ENCODE measurements at regions not wholly inside any gene's neighbourhood (a gene's known extent, or its start where the extent isn't known, plus 50 kb on each side); places are given as distances from the start of the nearest gene placed in this dataset.

DNA sequence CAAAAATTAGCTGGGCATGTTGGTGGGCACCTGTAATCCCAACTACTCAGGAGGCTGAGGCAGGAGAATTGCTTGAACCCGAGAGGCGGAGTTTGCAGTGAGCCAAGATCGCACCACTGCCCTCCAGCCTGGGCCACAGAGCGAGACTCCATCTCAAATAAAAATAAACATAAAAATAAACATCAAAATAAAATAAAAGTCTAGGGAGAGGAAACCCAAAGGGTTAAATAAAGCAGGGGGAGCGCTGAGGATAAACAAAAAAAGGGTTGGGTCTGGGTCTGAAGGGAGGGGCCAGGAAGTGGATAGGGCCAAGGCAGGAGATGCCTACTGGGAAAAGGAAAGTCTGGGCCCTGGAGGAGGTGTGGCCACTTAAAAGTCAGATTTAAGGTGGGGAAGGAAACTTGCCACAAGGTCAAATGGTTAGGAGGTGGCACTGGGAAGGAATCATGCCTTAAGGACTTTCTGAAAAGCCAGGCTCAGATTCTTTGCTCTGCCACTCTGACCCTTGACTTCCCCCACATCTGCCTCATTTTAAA, 150.0 kb downstream of the ADSS2 start:
- H3K36me3 ChIP-seq: no peaks in the 10 kb centered on the region
- TF ChIP-seq EP300 (IDR thresholded peaks at IDR 0.05): no peak
- TF ChIP-seq POLR2AphosphoS5 (IDR thresholded peaks at IDR 0.05): no peak
- no peak for TF ChIP-seq POLR2A (IDR thresholded peaks at IDR 0.05)
- TF ChIP-seq, protein P1, sequence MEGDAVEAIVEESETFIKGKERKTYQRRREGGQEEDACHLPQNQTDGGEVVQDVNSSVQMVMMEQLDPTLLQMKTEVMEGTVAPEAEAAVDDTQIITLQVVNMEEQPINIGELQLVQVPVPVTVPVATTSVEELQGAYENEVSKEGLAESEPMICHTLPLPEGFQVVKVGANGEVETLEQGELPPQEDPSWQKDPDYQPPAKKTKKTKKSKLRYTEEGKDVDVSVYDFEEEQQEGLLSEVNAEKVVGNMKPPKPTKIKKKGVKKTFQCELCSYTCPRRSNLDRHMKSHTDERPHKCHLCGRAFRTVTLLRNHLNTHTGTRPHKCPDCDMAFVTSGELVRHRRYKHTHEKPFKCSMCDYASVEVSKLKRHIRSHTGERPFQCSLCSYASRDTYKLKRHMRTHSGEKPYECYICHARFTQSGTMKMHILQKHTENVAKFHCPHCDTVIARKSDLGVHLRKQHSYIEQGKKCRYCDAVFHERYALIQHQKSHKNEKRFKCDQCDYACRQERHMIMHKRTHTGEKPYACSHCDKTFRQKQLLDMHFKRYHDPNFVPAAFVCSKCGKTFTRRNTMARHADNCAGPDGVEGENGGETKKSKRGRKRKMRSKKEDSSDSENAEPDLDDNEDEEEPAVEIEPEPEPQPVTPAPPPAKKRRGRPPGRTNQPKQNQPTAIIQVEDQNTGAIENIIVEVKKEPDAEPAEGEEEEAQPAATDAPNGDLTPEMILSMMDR (IDR thresholded peaks at IDR 0.05): no peak
- H3K27ac ChIP-seq: no peak overlapping the region
- WGBS, 2 donors (ENCODE audit: low coverage in 1 of 2): 60 to 94% methylated on average over 1 to 3 of the region's 5 CpGs
- no peaks in the 10 kb centered on the region for H3K27me3 ChIP-seq
- H3K4me3 ChIP-seq: no peak overlapping the region
- ATAC-seq: no peak
- peaks cover 0 to 28% (median 0%) of the 10 kb centered on the region in 3 donors for H3K4me1 ChIP-seq
- H3K9me3 ChIP-seq: no peaks in the 10 kb centered on the region

DNA sequence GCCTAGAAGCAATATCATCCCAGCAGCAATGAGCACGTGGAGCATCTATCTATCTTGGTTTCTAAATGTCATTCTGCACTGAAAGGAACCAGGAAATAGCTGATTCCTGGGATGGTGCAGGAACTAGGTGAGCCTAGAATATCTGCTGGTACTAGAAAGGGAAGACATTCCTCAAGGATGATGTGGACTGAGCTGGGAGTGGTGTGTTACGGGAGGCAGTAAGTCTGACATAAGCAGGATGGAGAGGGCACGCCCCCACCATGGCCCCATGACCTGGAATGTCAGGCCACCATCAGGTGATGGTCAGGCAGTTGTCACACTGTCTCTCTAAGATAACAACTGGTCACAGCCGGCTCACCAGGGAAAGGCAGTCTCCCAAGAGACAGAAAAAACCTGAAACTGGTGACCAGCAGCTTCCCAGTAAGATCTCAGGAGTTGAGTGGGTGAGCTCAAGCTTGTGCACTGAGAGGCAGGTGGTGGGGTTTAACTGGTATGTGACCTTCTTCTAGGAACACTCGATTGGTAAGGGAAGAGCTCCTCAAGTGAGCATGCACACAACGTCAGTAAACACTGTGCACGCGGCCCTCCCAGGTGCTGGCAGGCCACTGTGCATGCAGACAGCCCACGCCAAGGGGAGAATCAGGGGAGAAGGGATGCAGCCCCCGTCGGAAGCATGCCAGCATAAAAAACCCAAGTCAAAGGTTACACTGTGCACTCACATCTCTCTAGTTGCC, 148.7 kb downstream of the ADSS2 start:
- Histone ChIP-seq H3K4me1 (peaks cover 0 to 28% (median 0%) of the 10 kb centered on the region in 3 donors), H3K27me3 (no peaks in the 10 kb centered on the region), H3K4me3 (no peak overlapping the region), H3K36me3 (no peaks in the 10 kb centered on the region), H3K9me3 (no peaks in the 10 kb centered on the region), H3K27ac (no peak overlapping the region)
- TF ChIP-seq, protein P1 (IDR thresholded peaks at IDR 0.05): no peak
- TF ChIP-seq POLR2AphosphoS5 (IDR thresholded peaks at IDR 0.05): no peak
- TF ChIP-seq POLR2A (IDR thresholded peaks at IDR 0.05): no peak
- no peak for TF ChIP-seq EP300 (IDR thresholded peaks at IDR 0.05)
- 20 to 45% methylated on average over 1 to 11 of the region's 11 CpGs for WGBS, 2 donors (ENCODE audit: low coverage in 1 of 2)
- ATAC-seq: no peak

DNA sequence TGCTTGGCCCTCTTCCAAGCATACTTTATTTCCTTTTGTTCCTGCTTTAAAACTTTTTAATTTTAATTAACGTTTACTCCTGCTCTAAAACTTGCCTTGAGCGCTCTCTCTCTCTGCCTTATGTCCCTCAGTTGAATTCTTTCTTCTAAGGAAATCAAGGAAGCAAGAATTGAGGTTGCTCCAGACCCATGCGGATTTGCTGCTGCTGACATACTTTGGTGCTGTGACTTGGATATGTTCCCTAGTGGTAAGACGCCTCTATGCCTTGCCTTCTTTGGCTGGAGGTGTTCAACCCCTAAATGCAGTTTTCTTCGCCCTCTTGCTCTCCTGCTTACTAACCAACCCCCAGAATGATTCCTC, 148.1 kb downstream of the ADSS2 start:
- H3K4me1 ChIP-seq: peaks cover 0 to 28% (median 0%) of the 10 kb centered on the region in 3 donors
- H3K9me3 ChIP-seq: no peaks in the 10 kb centered on the region
- H3K4me3 ChIP-seq: no peak overlapping the region
- no peak for TF ChIP-seq POLR2A (IDR thresholded peaks at IDR 0.05)
- no peak for TF ChIP-seq EP300 (IDR thresholded peaks at IDR 0.05)
- TF ChIP-seq POLR2AphosphoS5 (IDR thresholded peaks at IDR 0.05): no peak
- TF ChIP-seq, protein P1 (IDR thresholded peaks at IDR 0.05): no peak
- no peaks in the 10 kb centered on the region for H3K27me3 ChIP-seq
- 63 to 68% methylated on average over 4 to 5 of the region's 5 CpGs for WGBS, 2 donors (ENCODE audit: low coverage in 1 of 2)
- H3K36me3 ChIP-seq: no peaks in the 10 kb centered on the region
- ATAC-seq: no peak
- H3K27ac ChIP-seq: no peak overlapping the region

DNA sequence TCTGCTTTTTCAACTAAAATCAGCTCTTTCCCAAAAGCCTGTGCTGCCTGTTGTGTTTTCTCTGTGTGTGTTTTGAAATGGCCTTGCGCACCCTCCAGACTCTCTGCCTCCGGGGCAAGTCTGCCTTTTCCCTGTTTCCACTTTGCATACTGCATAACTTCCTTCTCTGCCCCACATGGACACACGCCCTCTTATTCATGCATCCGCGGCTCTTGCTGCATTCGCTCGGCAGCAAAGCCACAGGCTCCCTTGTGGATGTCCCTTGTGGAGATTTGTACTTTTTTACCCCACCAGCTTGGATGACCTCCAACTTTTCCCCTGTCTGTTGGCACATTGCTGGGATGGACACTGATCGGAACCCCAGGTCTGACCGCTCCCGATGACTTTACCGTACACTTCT, 147.6 kb downstream of the ADSS2 start:
- 96% methylated on average over 5 to 7 of the region's 11 CpGs for WGBS, 2 donors (ENCODE audit: low coverage in 1 of 2)
- TF ChIP-seq, protein P1 (IDR thresholded peaks at IDR 0.05): no peak
- no peak for TF ChIP-seq EP300 (IDR thresholded peaks at IDR 0.05)
- no peak for TF ChIP-seq POLR2AphosphoS5 (IDR thresholded peaks at IDR 0.05)
- TF ChIP-seq POLR2A (IDR thresholded peaks at IDR 0.05): no peak
- no peaks in the 10 kb centered on the region for H3K27me3 ChIP-seq
- no peaks in the 10 kb centered on the region for H3K36me3 ChIP-seq
- no peaks in the 10 kb centered on the region for H3K9me3 ChIP-seq
- H3K4me1 ChIP-seq: peaks cover 0 to 24% (median 0%) of the 10 kb centered on the region in 3 donors
- H3K27ac ChIP-seq: no peak overlapping the region
- ATAC-seq: no peak
- H3K4me3 ChIP-seq: no peak overlapping the region

DNA sequence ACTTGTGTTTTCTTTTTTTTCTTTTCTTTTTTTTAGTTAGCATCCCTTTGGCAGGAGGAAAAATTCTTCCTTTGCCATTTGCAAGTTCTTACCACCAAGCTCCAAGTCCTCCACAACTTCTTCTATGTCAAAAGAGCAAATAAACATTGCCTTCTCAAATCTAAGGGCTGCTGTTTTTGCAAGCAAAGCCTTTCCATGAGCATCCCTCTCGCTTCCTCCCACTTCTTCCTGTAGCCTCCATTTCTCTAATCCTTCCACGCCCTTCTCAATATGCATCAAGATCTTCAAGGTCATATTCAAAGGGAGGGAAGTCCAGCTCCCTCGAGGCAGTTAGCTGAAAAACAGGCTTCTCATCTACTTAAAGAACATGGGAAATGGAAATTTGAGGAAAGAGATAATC, 147.1 kb downstream of the ADSS2 start:
- H3K27ac ChIP-seq: no peak overlapping the region
- TF ChIP-seq, protein P1 (IDR thresholded peaks at IDR 0.05): no peak
- TF ChIP-seq POLR2AphosphoS5 (IDR thresholded peaks at IDR 0.05) (no peak), EP300 (IDR thresholded peaks at IDR 0.05) (no peak), POLR2A (IDR thresholded peaks at IDR 0.05) (no peak)
- no peaks in the 10 kb centered on the region for H3K36me3 ChIP-seq
- WGBS, 2 donors (ENCODE audit: low coverage in 1 of 2): 60 to 83% methylated on average over 1 of the region's 3 CpGs
- H3K4me1 ChIP-seq: peaks cover 0 to 19% (median 0%) of the 10 kb centered on the region in 3 donors
- no peak overlapping the region for H3K4me3 ChIP-seq
- H3K27me3 ChIP-seq: no peaks in the 10 kb centered on the region
- no peaks in the 10 kb centered on the region for H3K9me3 ChIP-seq
- no peak for ATAC-seq
